IMR-90 (cell line): ENCODE measurements at regions not wholly inside any gene's neighbourhood (a gene's known extent, or its start where the extent isn't known, plus 50 kb on each side); places are given as distances from the start of the nearest gene placed in this dataset.
A peak's percentile ranks its signal among the peaks of the same experiment; 100 is the strongest.

ENCODE experiments used
- ATAC-seq: fragments of 200-7000 bp; cut with Tn5 transposase; 2 replicates; pipeline ENCODE4 v1.9.1; 2020; ENCODE audit warnings: low read depth, mild to moderate bottlenecking, moderate library complexity
- BruUV-seq: library from RNA; stranded (reverse); fragments of 400-500 nt; replicated peaks from 2 replicates; lab custom pipeline; 2021; lab: Mats Ljungman, UMichigan
- CTCF ChIA-PET: fragments of 300-600 bp; formaldehyde crosslinking; extraction: SDS; loops from one replicate; lab custom pipeline; 2021; ENCODE audit warnings: antibody characterized with exemption; lab: Yijun Ruan, JAX
- POLR2A ChIA-PET: fragments of 300-600 bp; sonication (Branson Sonifier 250); formaldehyde crosslinking; loops from one replicate; lab custom pipeline; 2022; ENCODE audit warnings: antibody characterized with exemption; ENCODE audit not compliant: unreplicated experiment; lab: Charles Lee
- DNase-seq: peaks from one replicate; pipeline ENCODE4 v3.0.0; 2013
- H2AFZ ChIP-seq: replicated peaks from 2 replicates; pipeline ENCODE3; 2013; ENCODE audit warnings: low read length, mild to moderate bottlenecking; ENCODE audit not compliant: poor library complexity
- H2AK5ac ChIP-seq: 2 replicates; pipeline ENCODE4 v1.6.1; 2013; ENCODE audit warnings: low read depth, low read length, inconsistent platforms
- H2AK9ac ChIP-seq: replicated peaks from 2 replicates; pipeline ENCODE3; 2013; ENCODE audit warnings: mild to moderate bottlenecking, low read depth, low read length, moderate library complexity; ENCODE audit not compliant: poor library complexity
- H2BK120ac ChIP-seq: 2 replicates; pipeline ENCODE4 v1.6.1; 2013; ENCODE audit warnings: low read depth, low read length, inconsistent platforms
- H2BK15ac ChIP-seq: 3 replicates; pipeline ENCODE4 v1.6.1; 2013; ENCODE audit warnings: low read depth, low read length, inconsistent platforms
- H2BK20ac ChIP-seq: 2 replicates; pipeline ENCODE4 v1.6.1; 2013; ENCODE audit warnings: low read depth, mild to moderate bottlenecking, inconsistent platforms, low read length, moderate library complexity
- H2BK5ac ChIP-seq: 2 replicates; pipeline ENCODE4 v1.6.1; 2013; ENCODE audit warnings: mild to moderate bottlenecking, low read depth, low read length, inconsistent platforms; ENCODE audit not compliant: poor library complexity, severe bottlenecking
- H3K14ac ChIP-seq: replicated peaks from 2 replicates; pipeline ENCODE4 v1.6.1; 2013; ENCODE audit warnings: low read depth, low read length, inconsistent platforms
- H3K18ac ChIP-seq: 2 replicates; pipeline ENCODE4 v1.6.1; 2013; ENCODE audit warnings: low read depth, low read length, control low read depth
- H3K23ac ChIP-seq: 2 replicates; pipeline ENCODE4 v1.6.1; 2013; ENCODE audit warnings: low read depth, low read length, inconsistent platforms
- H3K27ac ChIP-seq: 2 replicates; pipeline ENCODE4 v1.5.1; 2013; ENCODE audit warnings: mild to moderate bottlenecking, control low read depth, low read length; ENCODE audit not compliant: insufficient read depth
- H3K27me3 ChIP-seq: 2 replicates; pipeline ENCODE4 v1.6.1; 2013; ENCODE audit warnings: low read length; ENCODE audit not compliant: control insufficient read depth, insufficient read depth
- H3K36me3 ChIP-seq: 2 replicates; pipeline ENCODE4 v1.6.1; 2013; ENCODE audit warnings: low read length, mixed read lengths; ENCODE audit not compliant: control insufficient read depth, insufficient read depth
- H3K4ac ChIP-seq: 2 replicates; pipeline ENCODE4 v1.6.1; 2013; ENCODE audit warnings: low read depth, low read length, inconsistent platforms
- H3K4me1 ChIP-seq: 2 replicates; pipeline ENCODE4 v1.6.1; 2013; ENCODE audit warnings: low read length, mixed read lengths; ENCODE audit not compliant: control insufficient read depth, insufficient read depth
- H3K4me2 ChIP-seq: 2 replicates; pipeline ENCODE4 v1.6.1; 2013; ENCODE audit warnings: low read depth, mild to moderate bottlenecking, control low read depth, low read length, moderate library complexity
- H3K4me3 ChIP-seq: 2 replicates; pipeline ENCODE4 v1.5.1; 2013; ENCODE audit warnings: low read depth, mild to moderate bottlenecking, control low read depth, low read length, moderate library complexity; ENCODE audit not compliant: insufficient read depth
- H3K56ac ChIP-seq: 2 replicates; pipeline ENCODE4 v1.6.1; 2013; ENCODE audit warnings: low read length, inconsistent platforms; ENCODE audit not compliant: insufficient read depth; ENCODE audit errors: extremely low read depth
- H3K79me1 ChIP-seq, 2 experiments: 2 replicates each; pipeline ENCODE4 v1.6.1; 2013; ENCODE audit warnings: low read length in 2 of 2, inconsistent platforms in 1 of 2, low read depth in 1 of 2
- H3K9ac ChIP-seq: 2 replicates; pipeline ENCODE4 v1.6.1; 2013; ENCODE audit warnings: low read depth, low read length, control low read depth
- H3K9me1 ChIP-seq: 2 replicates; pipeline ENCODE4 v1.6.1; 2013; ENCODE audit warnings: low read length, inconsistent platforms; ENCODE audit not compliant: insufficient read depth
- H3K9me3 ChIP-seq: 2 replicates; pipeline ENCODE4 v1.6.1; 2013; ENCODE audit warnings: low read length; ENCODE audit not compliant: control insufficient read depth, insufficient read depth
- H4K20me1 ChIP-seq: 2 replicates; pipeline ENCODE4 v1.6.1; 2013; ENCODE audit warnings: low read length, inconsistent platforms; ENCODE audit not compliant: insufficient read depth
- H4K5ac ChIP-seq: 2 replicates; pipeline ENCODE4 v1.6.1; 2013; ENCODE audit warnings: mild to moderate bottlenecking, low read depth, low read length, control low read depth
- H4K8ac ChIP-seq, 2 experiments: 2 replicates each; pipeline ENCODE4 v1.6.1; 2013; ENCODE audit warnings: low read depth in 2 of 2, low read length in 2 of 2, control low read depth in 1 of 2, inconsistent platforms in 1 of 2
- H4K91ac ChIP-seq: 2 replicates; pipeline ENCODE4 v1.6.1; 2013; ENCODE audit warnings: low read depth, low read length, inconsistent platforms; ENCODE audit not compliant: insufficient read depth
- CEBPB ChIP-seq: IDR thresholded peaks from 2 replicates; pipeline ENCODE4 v1.6.1; 2012; ENCODE audit warnings: low read depth, low read length, improper control_type of control experiment
- MAFK ChIP-seq: IDR thresholded peaks from 2 replicates; pipeline ENCODE4 v1.6.1; 2012; ENCODE audit warnings: low read depth, low read length, improper control_type of control experiment
- RCOR1 ChIP-seq: IDR thresholded peaks from 2 replicates; pipeline ENCODE4 v1.6.1; 2012; ENCODE audit warnings: mild to moderate bottlenecking, low read length, improper control_type of control experiment; ENCODE audit not compliant: insufficient replicate concordance
- WGBS, 2 experiments: methylation state at CpG; one replicate each; pipeline versions ENCODE4 v1.1.5 to v1.1.7; 2013; ENCODE audit warnings: missing lambda C conversion rate in 2 of 2; ENCODE audit not compliant: insufficient read length in 1 of 2; ENCODE audit errors: extremely low coverage in 2 of 2; 5-methylcytosine and 5-hydroxymethylcytosine counted together
- dilution Hi-C: fragments of 300-500 bp; cut with HindIII; formaldehyde crosslinking; loops from one replicate; pipeline ENCODE4 v1.14.3; 2018; ENCODE audit warnings: low sequenced_read_pairs; ENCODE audit not compliant: unreplicated experiment
- in situ Hi-C: fragments of 300-500 bp; cut with MboI; formaldehyde crosslinking; loops from 3 replicates; pipeline ENCODE4 v1.14.3; 2019; ENCODE audit warnings: low sequenced_read_pairs, inconsistent platforms, mixed read lengths
- intact Hi-C: fragments of 100-400 bp; cut with micrococcal nuclease; formaldehyde crosslinking; loops from 2 replicates; pipeline ENCODE4 v1.10.0; 2022

DNA sequence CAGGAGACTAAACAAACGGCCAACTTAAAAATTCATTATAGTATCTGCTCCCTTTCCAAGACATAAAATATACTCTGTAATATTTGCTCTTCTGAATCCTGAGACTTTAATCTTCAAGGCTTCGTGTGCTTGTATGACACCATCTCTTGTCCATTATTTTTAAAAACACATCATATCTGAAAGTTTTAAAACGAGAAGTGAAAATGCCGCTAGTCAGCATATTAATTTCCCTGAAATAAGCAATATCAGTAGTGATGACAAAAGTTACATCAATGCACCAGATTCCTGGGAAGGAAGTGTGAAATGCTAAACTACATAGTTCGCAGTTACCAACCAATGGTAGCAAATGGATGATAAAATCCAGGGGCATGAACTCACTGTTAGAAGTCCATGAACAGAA is 66.8 kb upstream of the EXOC1L start:
- H3K4me1 ChIP-seq, result no peaks in the 10 kb centered on the region
- DNase-seq, result no peak
- no peak for TF ChIP-seq CEBPB
- no peak for TF ChIP-seq RCOR1
- peak; percentile 75 for TF ChIP-seq MAFK
- dilution Hi-C loops, result no loop called here
- in situ Hi-C loops, result no loop called here
- H3K27me3 ChIP-seq, result peaks cover 5% of the 10 kb centered on the region; the same call in 1 of the 2 replicates
- H3K9ac ChIP-seq, result no peak overlapping the region
- intact Hi-C loops, result no loop called here
- no peak overlapping the region for H3K18ac ChIP-seq
- no peak overlapping the region for H3K56ac ChIP-seq
- no peak overlapping the region for H3K4me2 ChIP-seq
- no peak overlapping the region for H3K23ac ChIP-seq
- H2AK9ac ChIP-seq, result no peak overlapping the region
- H2BK20ac ChIP-seq, result no peak overlapping the region
- ATAC-seq, result no peak
- no peak overlapping the region for H3K27ac ChIP-seq
- no peak overlapping the region for H2BK5ac ChIP-seq
- no peak overlapping the region for H4K5ac ChIP-seq
- ChIA-PET CTCF (interaction anchor here (0.6 kb wide), 1 partner anchor 1380 kb away, joined by 3 read pairs; no protein-coding TSS in a partner anchor), POLR2A (no interaction called here)
- no peak overlapping the region for H4K8ac ChIP-seq
- H2AK5ac ChIP-seq, result no peak overlapping the region
- no peak overlapping the region for H2BK15ac ChIP-seq
- H4K91ac ChIP-seq, result no peak overlapping the region
- H4K20me1 ChIP-seq, result no peaks in the 10 kb centered on the region
- H3K9me3 ChIP-seq, result no peaks in the 10 kb centered on the region
- no peak overlapping the region for H3K4me3 ChIP-seq
- no peaks in the 10 kb centered on the region for H3K36me3 ChIP-seq
- no TSS peak for BruUV-seq
- H3K4ac ChIP-seq, result no peak overlapping the region
- H3K14ac ChIP-seq, result no peak overlapping the region
- no peak overlapping the region for H2BK120ac ChIP-seq
- no CpG with 5 or more reads among the region's 5 CpGs for WGBS, 2 experiments
- no peaks in the 10 kb centered on the region for H3K9me1 ChIP-seq
- no peaks in the 10 kb centered on the region for H3K79me1 ChIP-seq
- no peak overlapping the region for H2AFZ ChIP-seq
